CD4-positive, alpha-beta T cell treated with Interleukin-6 for 4 hours (primary cell): ENCODE measurements at regions not wholly inside any gene's neighbourhood (a gene's known extent, or its start where the extent isn't known, plus 50 kb on each side); places are given as distances from the start of the nearest gene placed in this dataset.

Source experiments
- DNase-seq: peaks from one replicate; pipeline ENCODE4 v3.0.0-alpha.2; 2020; ENCODE audit warnings: mixed read lengths

DNA sequence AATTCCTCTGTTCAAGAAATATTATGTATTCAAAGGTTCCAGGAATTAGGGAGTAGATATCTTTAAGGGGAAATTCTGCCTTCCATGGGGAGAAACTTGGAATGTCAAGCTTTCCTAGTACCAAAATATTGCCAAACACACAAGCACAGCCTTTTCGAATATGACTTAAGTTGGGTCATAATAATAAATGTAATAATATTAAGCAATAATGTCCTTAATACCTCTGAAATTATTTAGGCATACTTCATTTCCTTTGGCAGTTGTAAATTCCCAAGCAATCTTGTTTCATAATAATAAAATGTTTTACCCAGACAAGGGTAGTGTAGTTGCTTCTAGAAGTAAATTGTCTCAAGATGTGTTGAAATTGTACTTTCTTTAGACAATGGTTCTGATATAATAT, 630.3 kb upstream of the CDH18 start:
- no peak for DNase-seq

- DNase-seq: no peak
These were observed 629.8 kb upstream of the CDH18 start for GRCh38 chr5:20617841-20618240.

- no peak for DNase-seq
These were observed 628.0 kb upstream of the CDH18 start for GRCh38 chr5:20615888-20616563.

DNA sequence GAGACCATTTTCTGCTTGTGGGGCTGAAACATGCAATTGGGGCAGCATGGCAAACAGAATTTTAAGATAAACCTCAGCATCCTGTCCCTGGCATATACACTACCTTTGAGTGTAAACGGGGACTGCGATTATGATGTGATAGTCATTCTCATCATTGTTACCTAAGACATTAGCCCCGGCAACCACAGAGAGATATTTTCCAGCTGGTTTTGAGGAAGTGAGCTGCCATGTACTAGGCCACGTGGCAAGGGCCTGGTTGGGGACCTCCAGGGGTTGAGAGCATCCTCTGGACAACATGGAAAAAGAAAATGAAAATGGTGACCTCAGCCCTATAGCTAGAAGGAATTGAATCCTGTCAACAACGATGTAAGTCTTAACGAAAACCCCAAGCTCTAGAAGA, 623.6 kb upstream of the CDH18 start:
- no peak for DNase-seq

- DNase-seq: no peak
These were observed 622.7 kb upstream of the CDH18 start for GRCh38 chr5:20610681-20611080.

- no peak for DNase-seq
These were observed 621.1 kb upstream of the CDH18 start for GRCh38 chr5:20609126-20609525.

- DNase-seq: no peak
These were observed 620.6 kb upstream of the CDH18 start for GRCh38 chr5:20608567-20608966.

GRCh38 chr5:20605732-20606525, 617.9 kb upstream of the CDH18 start:
- no peak for DNase-seq

GRCh38 chr5:20604992-20605391, 617.0 kb upstream of the CDH18 start:
- no peak for DNase-seq

- DNase-seq: no peak
These were observed 613.7 kb upstream of the CDH18 start for GRCh38 chr5:20601678-20602100.

- DNase-seq: no peak
These were observed 602.4 kb upstream of the CDH18 start for GRCh38 chr5:20590356-20590755.

- DNase-seq: no peak
These were observed 587.6 kb upstream of the CDH18 start for GRCh38 chr5:20575571-20575970.

DNA sequence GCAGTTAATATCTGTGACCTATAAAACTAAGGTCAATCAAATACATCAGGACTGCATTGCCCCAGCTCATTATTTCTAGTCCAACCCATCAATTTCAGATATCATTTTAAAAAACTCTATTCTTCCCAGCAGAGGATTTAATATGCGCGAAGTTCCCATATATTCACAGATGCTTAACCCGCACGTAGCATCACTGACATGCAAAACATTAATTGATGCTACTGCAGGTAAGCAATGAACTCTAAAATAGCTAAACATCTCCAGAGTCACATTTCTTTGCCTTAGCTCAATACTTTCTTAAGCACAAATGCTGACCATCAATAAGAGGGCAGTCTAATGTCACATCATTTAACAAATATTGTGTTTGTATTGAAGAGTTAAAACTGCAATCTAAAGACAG, 586.6 kb upstream of the CDH18 start:
- no peak for DNase-seq

- no peak for DNase-seq
These were observed 584.6 kb upstream of the CDH18 start for GRCh38 chr5:20572614-20573013.

DNA sequence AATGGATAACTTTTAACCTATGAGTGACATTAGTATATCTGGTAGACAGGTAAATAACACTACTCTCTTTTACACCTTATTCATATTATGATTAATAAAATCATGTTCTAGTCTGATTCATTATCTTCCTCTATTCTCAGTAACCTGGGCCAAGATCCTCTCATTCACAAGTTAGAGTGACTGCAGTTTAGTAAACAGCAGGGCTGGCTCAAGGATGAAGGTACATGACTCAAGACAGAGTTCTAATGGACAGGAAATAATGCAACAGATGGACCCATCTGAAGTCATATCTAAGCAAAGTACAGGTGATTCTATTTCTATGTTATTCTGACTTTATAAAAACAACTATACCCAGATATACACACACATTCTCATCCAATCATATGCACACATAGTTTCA, 582.5 kb upstream of the CDH18 start:
- DNase-seq: no peak

- DNase-seq: no peak
These were observed 574.5 kb upstream of the CDH18 start for GRCh38 chr5:20562544-20562943.

- DNase-seq: no peak
These were observed 571.8 kb upstream of the CDH18 start for GRCh38 chr5:20559845-20560244.

DNA sequence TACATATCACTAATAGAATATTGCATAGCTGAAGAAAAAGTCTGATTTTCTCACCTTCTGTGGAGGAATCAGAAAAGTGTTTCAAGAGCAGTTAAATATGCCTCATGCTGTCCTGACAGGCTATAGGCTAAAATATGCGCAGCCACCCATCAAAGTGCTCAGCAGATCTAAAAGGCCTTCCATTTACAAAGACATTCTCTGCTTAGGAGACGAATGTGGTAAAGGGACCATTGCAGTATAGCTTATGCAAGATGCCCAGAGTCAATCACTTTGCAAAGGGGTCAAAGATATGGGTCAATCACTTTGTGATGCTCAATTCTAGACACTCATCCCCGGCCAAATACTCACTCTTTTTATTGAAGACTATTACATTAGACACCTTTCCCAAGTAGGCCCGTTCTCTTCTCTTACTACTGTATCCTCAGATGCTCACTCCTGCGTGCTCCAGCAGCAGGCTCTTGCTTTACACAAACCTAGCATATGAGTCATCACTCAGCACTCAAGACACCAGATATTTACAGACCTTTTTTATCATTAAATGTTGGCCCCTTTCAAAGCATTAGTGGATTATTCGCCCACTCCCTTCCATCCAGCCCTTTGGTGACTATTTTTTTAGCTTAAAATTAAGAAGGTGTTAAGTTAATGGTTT, 568.2 kb upstream of the CDH18 start:
- no peak for DNase-seq

GRCh38 chr5:20555034-20555433, 567.0 kb upstream of the CDH18 start:
- no peak for DNase-seq

DNA sequence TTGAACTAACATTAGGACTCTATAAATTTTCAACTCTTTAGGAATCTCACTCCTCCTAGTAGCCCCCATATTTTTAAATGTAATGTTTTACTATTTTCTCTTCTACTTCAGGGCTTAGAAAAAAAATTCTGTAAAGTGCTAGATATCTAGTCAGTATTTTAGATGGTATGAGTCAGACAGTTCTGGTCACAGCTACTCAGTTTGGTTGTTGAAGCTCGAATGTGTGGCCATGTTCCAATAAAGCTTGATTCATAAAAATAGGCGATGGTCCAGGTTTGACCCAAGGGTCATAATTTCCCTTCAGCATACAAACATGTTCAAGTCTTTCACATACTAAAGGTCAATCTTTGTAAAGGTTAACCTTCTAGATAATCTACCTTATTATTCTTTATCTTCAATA, 566.0 kb upstream of the CDH18 start:
- DNase-seq: no peak

GRCh38 chr5:20537911-20538703, 550.1 kb upstream of the CDH18 start:
- no peak for DNase-seq

DNA sequence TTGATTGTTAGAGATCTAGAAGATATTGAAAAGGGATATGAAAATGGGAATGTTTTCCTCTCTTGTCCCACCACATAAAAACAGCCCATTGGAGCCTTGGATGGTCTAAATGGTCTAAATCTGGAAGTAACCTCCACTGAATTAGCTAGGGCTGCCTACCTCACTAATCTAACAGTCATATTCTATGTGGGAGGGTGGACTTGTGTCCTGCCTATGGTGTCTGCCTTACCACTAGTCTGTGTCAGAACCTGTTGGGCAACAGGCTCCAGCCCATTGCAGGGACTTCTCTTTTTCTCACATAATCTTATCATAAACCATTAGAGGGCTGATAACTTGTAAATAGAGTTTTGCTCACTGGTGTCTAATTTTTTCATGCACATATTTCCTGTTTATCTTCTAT, 548.8 kb upstream of the CDH18 start:
- no peak for DNase-seq

GRCh38 chr5:20536341-20536740, 548.3 kb upstream of the CDH18 start:
- no peak for DNase-seq
